PC-9 (cell line): ENCODE measurements at regions not wholly inside any gene's neighbourhood (a gene's known extent, or its start where the extent isn't known, plus 50 kb on each side); places are given as distances from the start of the nearest gene placed in this dataset.
"Not testable (repeated sequence)": the region's sequence is repeated elsewhere in the genome, so short reads cannot be mapped to it uniquely, and the experiment has no call there.

Experiments used
- EZH2 ChIP-seq: fragments of 200-600 bp; sonication (generic); IDR thresholded peaks from 2 replicates; pipeline ENCODE4 v1.8.0; 2017; ENCODE audit warnings: antibody characterized with exemption, low read depth
- TF ChIP-seq, protein P1 (sequence below): fragments of 200-600 bp; sonication (generic); conservative IDR thresholded peaks from 2 replicates; pipeline ENCODE4 v1.6.1; 2017; ENCODE audit warnings: mixed run types, antibody characterized with exemption, mild to moderate bottlenecking, moderate library complexity

DNA sequence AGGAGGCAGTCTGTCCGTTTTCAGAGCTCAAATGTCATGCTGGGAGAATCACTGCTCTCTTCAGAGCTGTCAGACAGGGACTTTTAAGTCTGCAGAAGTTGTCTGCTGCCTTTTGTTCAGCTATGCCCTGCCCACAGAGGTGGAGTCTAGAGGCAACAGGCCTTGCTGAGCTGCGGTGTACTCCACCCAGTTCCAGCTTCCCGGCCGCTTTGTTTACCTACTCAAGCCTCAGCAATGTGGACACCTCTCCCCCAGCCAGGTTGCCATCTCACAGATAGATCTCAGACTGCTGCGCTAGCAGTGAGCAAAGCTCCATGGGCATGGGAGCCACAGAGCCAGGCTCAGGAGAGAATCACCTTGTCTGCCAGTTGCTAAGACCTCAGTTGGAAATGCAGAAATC, 90.5 kb upstream of the TACR3 start:
- TF ChIP-seq, protein P1, sequence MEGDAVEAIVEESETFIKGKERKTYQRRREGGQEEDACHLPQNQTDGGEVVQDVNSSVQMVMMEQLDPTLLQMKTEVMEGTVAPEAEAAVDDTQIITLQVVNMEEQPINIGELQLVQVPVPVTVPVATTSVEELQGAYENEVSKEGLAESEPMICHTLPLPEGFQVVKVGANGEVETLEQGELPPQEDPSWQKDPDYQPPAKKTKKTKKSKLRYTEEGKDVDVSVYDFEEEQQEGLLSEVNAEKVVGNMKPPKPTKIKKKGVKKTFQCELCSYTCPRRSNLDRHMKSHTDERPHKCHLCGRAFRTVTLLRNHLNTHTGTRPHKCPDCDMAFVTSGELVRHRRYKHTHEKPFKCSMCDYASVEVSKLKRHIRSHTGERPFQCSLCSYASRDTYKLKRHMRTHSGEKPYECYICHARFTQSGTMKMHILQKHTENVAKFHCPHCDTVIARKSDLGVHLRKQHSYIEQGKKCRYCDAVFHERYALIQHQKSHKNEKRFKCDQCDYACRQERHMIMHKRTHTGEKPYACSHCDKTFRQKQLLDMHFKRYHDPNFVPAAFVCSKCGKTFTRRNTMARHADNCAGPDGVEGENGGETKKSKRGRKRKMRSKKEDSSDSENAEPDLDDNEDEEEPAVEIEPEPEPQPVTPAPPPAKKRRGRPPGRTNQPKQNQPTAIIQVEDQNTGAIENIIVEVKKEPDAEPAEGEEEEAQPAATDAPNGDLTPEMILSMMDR, result not testable (repeated sequence)
- not testable (repeated sequence) for TF ChIP-seq EZH2
